HG03064 (cell line): ENCODE measurements at regions not wholly inside any gene's neighbourhood (a gene's known extent, or its start where the extent isn't known, plus 50 kb on each side); places are given as distances from the start of the nearest gene placed in this dataset.

Experiments used
- ATAC-seq: cut with Tn5 transposase; IDR thresholded peaks from one replicate; pipeline ENCODE4 v1.9.1; 2021; ENCODE audit warnings: low read depth; ENCODE audit not compliant: unreplicated experiment

DNA sequence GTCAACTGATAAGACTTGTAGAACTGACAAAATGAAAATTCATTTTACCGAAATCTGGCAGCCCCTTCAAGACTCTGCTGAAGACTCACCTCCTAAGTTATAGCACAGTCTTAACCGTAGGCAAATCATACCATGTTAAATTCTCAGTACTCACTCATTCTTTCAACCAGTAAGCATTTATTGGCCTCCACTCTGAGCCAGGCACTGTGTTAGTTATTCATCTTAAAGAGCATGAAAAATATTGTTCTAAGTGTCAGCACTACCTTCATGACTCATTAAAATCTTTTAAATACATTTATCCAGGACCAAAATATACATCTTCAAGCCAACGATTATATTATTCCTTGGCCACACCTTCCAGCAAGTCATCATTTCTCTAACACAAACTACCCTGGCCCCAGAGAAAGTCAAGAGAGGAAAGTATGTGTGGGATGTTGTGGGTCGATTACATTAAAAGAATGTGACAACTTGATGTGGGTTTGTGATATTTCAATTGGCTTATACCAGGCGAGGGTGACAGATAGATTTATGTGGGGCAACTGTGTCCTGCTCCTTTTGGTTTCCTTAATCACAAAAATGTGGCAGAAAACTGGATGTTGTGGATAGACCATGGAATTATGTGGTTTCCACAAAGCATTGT lies 55.0 kb downstream of the TMEM30B start:
- ATAC-seq = no peak

DNA sequence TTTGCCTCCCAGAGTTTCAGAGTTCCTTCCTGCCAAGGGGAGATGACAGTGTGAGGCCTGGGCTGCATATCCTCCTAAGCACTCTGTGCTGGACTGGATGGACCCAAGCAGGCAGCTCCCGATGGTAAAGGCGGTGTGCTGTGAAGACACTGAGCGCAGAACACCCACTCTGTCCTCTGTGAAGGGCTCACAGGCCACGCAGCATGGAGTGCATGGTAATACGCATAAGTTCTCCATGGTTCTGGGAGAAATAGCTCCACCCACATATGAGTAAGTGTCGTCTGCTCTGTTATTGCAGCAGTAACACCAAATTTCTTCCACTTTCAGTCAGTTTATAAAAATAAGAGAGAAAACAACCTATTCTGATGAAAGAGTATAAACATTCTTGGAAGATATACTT lies 55.8 kb downstream of the TMEM30B start:
- ATAC-seq = no peak

- no peak for ATAC-seq
Measured at GRCh38 chr14:61223552-61223951, 57.6 kb downstream of the TMEM30B start.

- ATAC-seq = no peak
Measured at GRCh38 chr14:61222388-61222787, 58.8 kb downstream of the TMEM30B start.

GRCh38 chr14:61221906-61222305 lies 59.2 kb downstream of the TMEM30B start:
- no peak for ATAC-seq

DNA sequence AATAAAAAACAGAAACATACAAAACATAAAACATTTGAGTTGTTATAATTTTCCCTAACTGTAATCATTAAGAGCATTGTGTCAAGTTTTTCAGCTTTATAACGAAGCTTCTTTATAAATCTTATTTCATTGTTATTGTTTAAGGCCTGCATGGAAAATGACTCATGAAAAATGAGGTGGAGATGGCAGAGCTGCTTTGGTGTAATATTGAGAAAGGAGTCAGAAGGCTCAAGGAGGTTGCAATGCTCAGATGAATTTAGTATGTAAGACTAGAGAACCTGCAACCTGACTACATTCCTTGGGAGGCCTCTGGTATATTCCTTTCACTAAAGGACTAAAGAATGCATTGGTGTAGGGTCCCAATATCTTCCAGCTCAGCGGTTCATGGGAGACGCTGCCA lies 61.5 kb downstream of the TMEM30B start:
- ATAC-seq = no peak

- no peak for ATAC-seq
Measured at GRCh38 chr14:61219256-61219655, 61.9 kb downstream of the TMEM30B start.

DNA sequence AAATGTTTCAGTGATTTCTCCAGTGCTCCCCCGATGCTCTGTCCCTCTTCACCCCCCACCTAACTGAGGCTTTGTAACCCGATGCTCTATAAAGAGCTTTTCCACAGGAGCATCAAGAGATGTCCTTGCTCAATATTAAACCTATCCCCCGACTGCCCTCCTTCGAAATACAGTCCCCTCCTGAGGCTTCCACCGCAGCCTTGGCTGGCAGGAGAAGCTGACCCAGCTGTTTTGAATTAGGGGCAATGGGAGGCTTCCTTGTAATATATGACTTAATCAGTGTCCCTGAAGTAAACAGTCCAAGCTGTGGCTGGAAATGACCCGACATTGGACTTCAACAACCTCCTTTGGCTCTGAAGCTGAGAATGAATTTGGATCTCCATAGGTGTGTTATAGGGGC lies 62.4 kb downstream of the TMEM30B start:
- no peak for ATAC-seq

GRCh38 chr14:61218157-61218556 lies 63.0 kb downstream of the TMEM30B start:
- ATAC-seq = no peak

GRCh38 chr14:61217516-61217915 lies 63.6 kb downstream of the TMEM30B start:
- no peak for ATAC-seq

GRCh38 chr14:61215222-61216020 lies 65.7 kb downstream of the TMEM30B start:
- no peak for ATAC-seq

- ATAC-seq = no peak
Measured at GRCh38 chr14:61213920-61214319, 67.2 kb downstream of the TMEM30B start.

GRCh38 chr14:61213191-61213621 lies 67.9 kb downstream of the TMEM30B start:
- no peak for ATAC-seq

GRCh38 chr14:61212546-61212945 lies 68.6 kb downstream of the TMEM30B start:
- no peak for ATAC-seq

DNA sequence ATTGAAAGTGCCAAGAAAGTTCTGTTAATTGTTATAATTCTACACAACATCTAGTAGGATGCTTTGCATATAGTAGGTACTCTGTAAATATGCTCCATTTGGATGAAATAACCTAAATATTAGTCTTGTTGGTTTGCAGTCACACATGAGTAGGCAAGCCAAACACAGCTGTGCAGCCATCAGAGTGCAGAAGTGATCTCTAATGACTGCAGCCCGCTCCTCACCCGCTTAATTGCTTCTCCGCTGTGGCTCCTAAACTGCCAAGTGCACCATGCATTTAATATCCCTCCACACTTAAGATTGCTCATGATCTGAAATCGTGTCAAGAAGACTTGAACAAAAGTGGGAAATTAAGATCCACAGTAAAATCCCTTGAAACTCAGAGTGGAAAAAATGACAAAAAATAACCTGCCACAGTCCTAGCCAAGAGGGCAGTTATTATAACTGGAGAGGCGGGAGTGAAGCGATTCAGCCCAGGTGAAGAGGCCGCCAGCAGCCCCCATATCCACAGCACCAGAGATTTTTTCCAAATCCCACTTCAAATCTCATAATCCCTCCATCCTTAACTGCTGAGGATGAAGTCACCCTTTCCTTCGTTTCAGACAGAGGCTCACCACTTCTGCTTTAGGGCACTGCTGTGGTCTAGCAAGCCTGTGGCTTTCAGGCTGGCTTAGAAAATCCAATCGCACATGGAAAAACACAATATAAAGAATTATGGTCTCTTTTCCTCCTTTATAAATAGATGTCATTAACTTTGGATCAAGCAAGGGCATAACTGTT lies 69.5 kb downstream of the TMEM30B start:
- ATAC-seq = no peak

- no peak for ATAC-seq
Measured at GRCh38 chr14:61203081-61203753, 77.9 kb downstream of the TMEM30B start.

GRCh38 chr14:61202124-61202523 lies 79.0 kb downstream of the TMEM30B start:
- ATAC-seq = no peak

DNA sequence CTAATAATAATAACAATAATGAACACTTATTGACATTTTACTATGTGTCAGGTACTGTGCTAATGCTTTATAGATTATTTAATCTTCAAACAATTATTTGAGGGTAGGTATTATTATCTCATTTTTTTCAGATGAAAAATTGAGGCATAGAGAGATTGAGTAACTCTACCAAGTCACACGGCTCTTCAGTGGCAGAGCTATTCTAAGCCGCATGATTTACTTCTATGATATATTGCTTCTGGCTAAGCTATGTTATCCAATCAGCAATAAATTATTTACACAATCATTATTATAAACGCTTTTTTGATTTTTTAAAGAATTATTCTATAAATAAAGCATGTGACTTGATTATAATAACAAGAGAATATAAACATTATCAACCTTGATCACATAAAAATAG lies 80.0 kb downstream of the TMEM30B start:
- no peak for ATAC-seq

DNA sequence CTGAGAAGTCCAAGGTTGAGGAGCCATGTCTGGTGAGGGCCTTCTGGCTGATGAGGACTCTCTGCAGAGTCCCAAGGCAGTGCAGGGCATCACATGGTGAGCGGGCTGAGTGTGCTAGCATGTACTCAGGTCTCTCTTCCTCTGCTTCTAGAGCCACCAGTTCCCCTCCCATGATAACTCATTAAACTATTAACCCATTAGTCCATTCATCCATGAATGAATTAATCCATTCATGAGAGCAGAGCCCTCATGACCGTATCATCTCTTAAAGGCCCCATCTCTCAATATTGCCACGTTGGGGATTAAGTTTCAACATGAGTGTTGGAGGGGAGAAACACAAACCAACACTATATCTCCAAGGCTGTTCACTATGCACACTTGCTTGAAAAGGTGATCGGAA lies 83.7 kb downstream of the TMEM30B start:
- no peak for ATAC-seq

DNA sequence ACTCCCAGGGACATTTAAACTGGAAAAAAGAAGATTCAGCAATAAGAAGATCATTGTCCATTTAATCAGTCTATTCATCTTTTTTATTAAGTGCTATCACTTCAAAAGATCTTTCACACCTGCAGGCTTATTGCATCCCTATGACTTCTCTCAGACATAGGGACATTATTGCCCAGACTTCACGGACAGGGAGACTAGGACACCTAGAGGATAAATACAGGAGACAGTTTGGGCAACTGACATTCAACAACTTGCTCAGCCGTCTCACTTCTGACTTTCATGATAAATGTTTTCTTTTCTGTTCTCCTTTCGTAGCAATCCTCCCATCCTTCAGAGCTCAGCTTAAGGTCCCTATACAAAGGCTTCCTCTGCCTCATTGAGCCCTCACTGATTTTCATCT lies 84.3 kb downstream of the TMEM30B start:
- ATAC-seq = no peak

- ATAC-seq = no peak
Measured at GRCh38 chr14:61196034-61196433, 85.1 kb downstream of the TMEM30B start.
